Mucosa of rectum (tissue), 2 donors: ENCODE measurements at regions not wholly inside any gene's neighbourhood (a gene's known extent, or its start where the extent isn't known, plus 50 kb on each side); places are given as distances from the start of the nearest gene placed in this dataset.

ENCODE experiments used
- H3K27ac ChIP-seq, 2 donors: one replicate each; pipeline ENCODE4 v1.7.0; 2013; ENCODE audit warnings: inconsistent platforms in 2 of 2, low read depth in 2 of 2, low read length in 2 of 2
- H3K27me3 ChIP-seq, 2 donors: one replicate each; pipeline ENCODE4 v1.7.0; 2013; ENCODE audit warnings: low read length in 2 of 2; ENCODE audit not compliant: control insufficient read depth in 2 of 2, insufficient read depth in 2 of 2
- H3K36me3 ChIP-seq, 2 donors: one replicate each; pipeline ENCODE4 v1.7.0; 2013; ENCODE audit warnings: low read length in 2 of 2; ENCODE audit not compliant: control insufficient read depth in 2 of 2, insufficient read depth in 2 of 2
- H3K4me1 ChIP-seq, 2 donors: one replicate each; pipeline ENCODE4 v1.7.0; 2013; ENCODE audit warnings: low read length in 2 of 2, mild to moderate bottlenecking in 1 of 2; ENCODE audit not compliant: control insufficient read depth in 2 of 2, insufficient read depth in 2 of 2
- H3K4me3 ChIP-seq, 2 donors: one replicate each; pipeline ENCODE4 v1.7.0; 2013; ENCODE audit warnings: low read length in 2 of 2
- H3K9ac ChIP-seq, 2 donors: one replicate each; pipeline ENCODE4 v1.7.0; 2013; ENCODE audit warnings: low read length in 2 of 2, low read depth in 1 of 2, mild to moderate bottlenecking in 1 of 2
- H3K9me3 ChIP-seq, 2 donors: one replicate each; pipeline ENCODE4 v1.7.0; 2013; ENCODE audit warnings: low read length in 2 of 2; ENCODE audit not compliant: control insufficient read depth in 2 of 2
- donor health status: healthy.
- donor health status: Normal muscosa, but diverticular disease.

DNA sequence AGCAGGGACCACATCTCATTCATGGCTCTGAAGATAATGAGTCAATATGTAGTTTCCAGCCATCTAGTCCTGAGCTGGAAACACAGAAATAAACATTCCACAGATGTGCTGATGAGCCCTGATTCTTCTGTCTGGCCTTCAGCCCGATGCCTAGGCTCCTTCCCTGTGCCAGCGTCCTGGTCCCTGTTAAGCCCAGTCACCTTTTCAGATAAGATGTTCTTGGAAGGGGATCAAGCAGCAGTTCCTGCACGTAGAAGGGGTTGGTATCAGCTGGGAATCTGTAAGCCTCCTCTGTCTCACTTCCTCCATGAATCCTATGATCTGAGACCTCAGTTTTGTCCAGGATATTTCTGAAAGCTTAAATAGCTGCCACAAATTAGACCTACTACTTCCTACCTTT lies 149.3 kb downstream of the TTC32 start:
- Histone ChIP-seq H3K27ac (no peak overlapping the region), H3K27me3 (no peaks in the 10 kb centered on the region), H3K36me3 (no peaks in the 10 kb centered on the region), H3K9me3 (no peaks in the 10 kb centered on the region), H3K4me3 (no peak overlapping the region), H3K4me1 (no peaks in the 10 kb centered on the region), H3K9ac (no peak overlapping the region)

DNA sequence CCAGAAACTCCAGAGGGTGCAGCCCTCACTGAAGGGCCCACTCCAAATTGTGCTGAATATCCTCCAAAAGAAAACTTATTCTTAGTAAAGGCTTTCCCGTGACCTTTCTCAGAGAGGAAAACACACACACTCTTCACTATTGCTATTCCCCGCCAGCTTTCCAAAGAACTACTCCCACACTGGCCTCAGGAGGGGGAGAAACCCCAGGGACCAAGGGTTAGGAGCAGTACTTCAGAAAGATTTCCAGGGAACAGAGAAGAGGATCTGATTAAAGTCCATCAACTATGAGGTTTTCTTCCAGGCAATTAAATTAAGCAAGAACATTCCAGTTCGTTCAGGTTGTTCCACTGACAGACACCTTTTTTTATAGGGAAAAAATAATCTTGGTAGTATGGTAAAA lies 150.2 kb downstream of the TTC32 start:
- Histone ChIP-seq H3K9me3 (no peaks in the 10 kb centered on the region), H3K27ac (no peak overlapping the region), H3K4me1 (no peaks in the 10 kb centered on the region), H3K4me3 (no peak overlapping the region), H3K9ac (no peak overlapping the region), H3K36me3 (no peaks in the 10 kb centered on the region), H3K27me3 (no peaks in the 10 kb centered on the region)

DNA sequence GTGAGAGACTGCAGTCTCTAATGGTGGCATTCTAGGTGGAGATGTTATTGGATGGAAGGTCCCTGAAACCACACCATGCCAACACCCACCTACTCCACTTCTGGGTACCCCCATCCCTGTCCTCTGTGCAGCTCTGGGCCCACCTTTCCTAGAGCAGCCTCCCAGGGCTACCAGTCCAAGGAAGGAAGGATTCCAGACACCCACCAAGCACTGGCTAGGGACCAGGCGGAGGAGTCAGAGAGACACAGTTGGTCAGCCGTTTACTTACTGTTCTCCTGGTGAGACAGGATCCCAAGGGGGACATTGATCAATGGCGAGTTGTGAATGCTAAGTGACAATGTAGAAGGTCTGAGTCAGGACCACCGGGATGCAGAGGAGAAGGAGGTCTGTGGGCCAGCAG lies 151.6 kb downstream of the TTC32 start:
- no peak overlapping the region for H3K27ac ChIP-seq
- no peaks in the 10 kb centered on the region for H3K36me3 ChIP-seq
- no peaks in the 10 kb centered on the region for H3K9me3 ChIP-seq
- no peak overlapping the region for H3K9ac ChIP-seq
- H3K27me3 ChIP-seq, result no peaks in the 10 kb centered on the region
- H3K4me1 ChIP-seq, result no peaks in the 10 kb centered on the region
- no peak overlapping the region for H3K4me3 ChIP-seq

DNA sequence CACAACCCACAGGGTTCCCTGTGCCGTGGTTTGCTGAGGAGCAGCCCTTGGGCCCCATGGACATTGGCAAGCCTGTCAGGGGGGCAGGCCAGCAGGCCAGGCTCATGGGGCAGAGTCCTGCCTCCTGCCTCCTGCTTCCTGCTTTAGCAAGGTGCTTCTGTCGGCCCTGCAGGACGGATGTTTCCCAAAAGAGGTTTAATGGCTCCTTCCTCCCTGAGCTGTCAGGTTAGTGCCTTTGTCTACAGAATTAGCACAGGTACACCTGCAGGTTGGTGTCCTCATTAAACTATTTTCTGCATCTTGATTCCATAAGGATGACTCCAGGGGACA lies 152.3 kb downstream of the TTC32 start:
- no peaks in the 10 kb centered on the region for H3K36me3 ChIP-seq
- no peak overlapping the region for H3K27ac ChIP-seq
- H3K4me3 ChIP-seq, result no peak overlapping the region
- H3K27me3 ChIP-seq, result no peaks in the 10 kb centered on the region
- no peaks in the 10 kb centered on the region for H3K9me3 ChIP-seq
- no peak overlapping the region for H3K9ac ChIP-seq
- H3K4me1 ChIP-seq, result no peaks in the 10 kb centered on the region

DNA sequence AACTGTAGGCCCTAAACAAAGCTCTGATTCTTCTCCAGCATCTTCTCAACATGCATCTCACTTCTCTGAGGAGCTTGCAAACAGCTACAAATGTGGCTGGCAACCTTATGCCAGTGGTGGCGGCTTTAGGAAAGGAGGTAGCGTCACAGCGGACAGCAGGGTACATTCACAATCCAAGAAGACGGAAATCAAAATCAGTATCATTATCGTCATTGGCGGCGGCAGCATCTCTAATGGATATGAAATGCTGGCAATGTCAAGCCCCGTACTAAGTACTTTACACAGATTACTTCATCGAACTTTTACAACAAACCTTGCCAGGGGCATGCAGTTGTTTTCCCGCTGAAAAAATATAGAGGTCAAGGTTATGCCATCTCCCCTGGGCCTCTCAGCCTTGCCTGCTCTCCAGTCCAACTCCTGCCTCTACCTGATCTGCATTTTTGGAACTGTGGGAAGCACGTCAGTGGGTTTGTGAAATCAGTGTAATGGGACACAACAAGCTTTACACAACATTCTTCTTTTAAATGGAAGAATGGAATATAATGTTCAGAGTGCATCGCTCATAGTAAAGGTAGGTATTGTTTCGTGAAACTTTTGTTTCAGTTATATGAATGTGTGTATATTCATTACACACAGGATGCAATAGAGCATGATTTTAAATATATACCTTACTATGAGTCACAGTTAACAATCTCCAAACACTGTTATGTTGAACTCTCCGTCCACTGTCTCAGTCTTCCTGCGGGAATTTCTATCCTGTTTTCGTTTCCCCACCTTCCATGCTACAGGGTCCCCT lies 152.9 kb downstream of the TTC32 start:
- H3K36me3 ChIP-seq, result no peaks in the 10 kb centered on the region
- H3K9me3 ChIP-seq, result no peaks in the 10 kb centered on the region
- H3K27ac ChIP-seq, result no peak overlapping the region
- H3K4me1 ChIP-seq, result no peaks in the 10 kb centered on the region
- H3K9ac ChIP-seq, result no peak overlapping the region
- H3K4me3 ChIP-seq, result no peak overlapping the region
- no peaks in the 10 kb centered on the region for H3K27me3 ChIP-seq

DNA sequence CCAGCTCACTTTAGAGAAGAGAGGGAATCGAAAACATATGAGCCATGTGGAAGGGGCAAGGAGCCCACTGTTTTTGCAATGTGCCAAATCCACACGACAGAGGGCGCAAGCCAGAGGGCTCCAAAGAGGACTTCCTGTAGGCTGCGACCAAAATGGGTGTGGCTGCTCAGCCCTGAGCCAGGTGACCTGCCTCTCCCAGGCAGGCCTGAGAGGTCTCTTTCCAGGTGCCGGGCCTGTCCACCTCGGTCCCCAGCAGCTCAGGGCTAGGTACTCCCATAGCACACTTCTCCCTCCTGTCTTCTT lies 153.8 kb downstream of the TTC32 start:
- Histone ChIP-seq H3K4me1 (no peaks in the 10 kb centered on the region), H3K9me3 (no peaks in the 10 kb centered on the region), H3K27me3 (no peaks in the 10 kb centered on the region), H3K9ac (no peak overlapping the region), H3K36me3 (no peaks in the 10 kb centered on the region), H3K4me3 (no peak overlapping the region), H3K27ac (no peak overlapping the region)

DNA sequence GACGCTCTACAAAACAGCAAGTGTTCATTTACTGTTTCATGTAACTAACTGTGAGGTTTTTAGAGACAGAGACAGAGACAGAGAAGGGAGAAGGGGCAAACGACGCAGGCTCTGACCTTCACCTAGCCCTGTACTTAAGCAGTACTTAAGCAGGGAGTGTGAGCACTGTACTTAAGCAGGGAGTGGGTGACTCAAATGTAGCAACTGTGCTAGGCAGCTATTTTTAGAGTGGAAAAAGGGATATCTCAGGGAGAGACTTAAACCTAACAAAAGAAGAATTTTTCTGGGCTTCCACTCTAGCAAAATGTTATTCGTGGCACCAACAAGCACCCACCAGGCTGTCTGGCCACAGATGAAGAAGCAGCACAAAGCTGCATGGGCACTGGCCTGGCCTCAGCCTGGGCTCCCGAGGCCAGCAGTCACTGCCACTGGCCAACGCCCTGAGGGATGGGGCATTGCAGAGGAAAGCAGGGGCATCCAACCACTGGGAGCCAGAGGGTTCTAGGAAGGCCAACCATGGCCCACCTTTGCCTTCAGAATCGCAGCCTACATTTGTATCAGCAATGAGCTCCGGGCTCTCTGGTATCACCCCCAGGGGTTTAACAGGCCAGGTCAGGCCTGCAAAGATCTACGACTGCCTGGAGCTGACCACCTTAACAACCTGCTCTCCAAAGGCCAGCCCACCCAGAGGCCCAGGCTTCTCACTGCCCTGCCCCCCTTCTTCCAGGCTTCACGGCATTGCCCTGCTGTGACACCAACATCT lies 154.3 kb downstream of the TTC32 start:
- Histone ChIP-seq H3K4me1 (no peaks in the 10 kb centered on the region), H3K27ac (no peak overlapping the region), H3K4me3 (no peak overlapping the region), H3K27me3 (no peaks in the 10 kb centered on the region), H3K36me3 (no peaks in the 10 kb centered on the region), H3K9ac (no peak overlapping the region), H3K9me3 (no peaks in the 10 kb centered on the region)

DNA sequence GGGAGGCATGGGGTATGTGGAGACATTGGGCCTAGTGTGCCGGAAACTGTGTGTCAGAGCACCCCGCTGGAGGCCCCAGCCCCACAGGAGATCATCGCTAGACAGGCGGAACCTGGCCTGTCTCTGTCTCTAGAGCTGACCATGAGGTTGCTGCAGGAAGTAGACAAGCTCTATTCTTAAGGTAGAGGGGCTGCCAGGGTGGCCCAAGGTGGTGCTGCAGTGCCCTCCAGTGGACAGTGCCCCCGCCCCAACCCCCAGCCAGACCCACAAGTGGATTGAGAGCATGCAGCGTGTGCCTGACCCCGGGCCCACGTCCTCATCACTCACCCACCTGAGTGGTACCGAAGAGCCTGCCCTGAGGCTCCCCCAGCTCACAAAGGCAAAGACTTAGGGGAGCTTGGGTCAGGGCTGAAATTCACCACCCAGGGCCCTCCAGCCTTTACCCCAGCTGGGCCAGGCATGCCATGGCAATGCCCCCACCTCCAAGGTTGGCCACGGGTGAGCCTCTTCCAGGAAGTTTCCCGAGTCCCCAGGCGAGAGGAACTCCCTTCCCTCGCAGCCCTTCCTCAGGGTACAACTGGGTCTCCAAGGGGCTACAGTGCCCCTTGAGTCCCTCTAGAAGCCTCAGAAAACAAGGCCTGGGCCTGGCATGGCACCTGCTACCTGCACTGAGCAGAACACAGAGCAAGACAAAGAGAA lies 155.0 kb downstream of the TTC32 start:
- Histone ChIP-seq H3K27ac (no peak overlapping the region), H3K4me1 (no peaks in the 10 kb centered on the region), H3K4me3 (no peak overlapping the region), H3K9ac (no peak overlapping the region), H3K27me3 (no peaks in the 10 kb centered on the region), H3K36me3 (no peaks in the 10 kb centered on the region), H3K9me3 (no peaks in the 10 kb centered on the region)

DNA sequence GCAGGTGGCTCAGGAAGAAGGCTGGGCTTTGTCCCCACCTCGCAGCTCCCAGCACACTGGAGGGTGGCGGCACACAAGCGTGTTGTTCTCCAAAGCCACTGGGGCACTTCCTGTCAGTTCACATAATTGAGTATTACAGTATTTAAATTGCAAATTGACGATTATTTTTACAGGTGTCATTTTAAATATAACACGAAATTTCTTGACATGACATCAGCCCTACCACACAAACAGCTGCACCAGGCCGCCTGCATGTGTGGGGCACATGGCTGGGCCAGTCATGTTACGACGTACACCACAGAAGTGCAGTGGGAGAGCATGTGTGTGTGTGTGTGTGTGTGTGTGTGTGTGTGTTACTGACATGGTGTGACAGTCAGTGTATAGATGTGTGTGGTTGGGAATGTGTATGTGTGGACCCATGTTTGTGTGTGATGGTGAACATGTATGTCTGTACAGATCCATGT lies 155.6 kb downstream of the TTC32 start:
- Histone ChIP-seq H3K27ac (no peak overlapping the region), H3K27me3 (no peaks in the 10 kb centered on the region), H3K4me3 (no peak overlapping the region), H3K4me1 (no peaks in the 10 kb centered on the region), H3K9ac (no peak overlapping the region), H3K9me3 (no peaks in the 10 kb centered on the region), H3K36me3 (no peaks in the 10 kb centered on the region)
